Psoas muscle (tissue), 7 donors: ENCODE measurements at regions not wholly inside any gene's neighbourhood (a gene's known extent, or its start where the extent isn't known, plus 50 kb on each side); places are given as distances from the start of the nearest gene placed in this dataset.

Source experiments
- ATAC-seq, 4 donors: fragments of 200-7000 bp; cut with Tn5 transposase; one replicate each; pipeline ENCODE4 v1.9.1; 2020; ENCODE audit warnings: moderate library complexity in 3 of 4, mild to moderate bottlenecking in 2 of 4
- DNase-seq, 2 donors: peaks; one replicate each; pipeline ENCODE4 v3.0.0-alpha.2; 2020
- H3K27ac ChIP-seq: fragments of 200-600 bp; one replicate; pipeline ENCODE4 v1.8.0; 2022
- H3K27me3 ChIP-seq, 3 donors: fragments of 200-600 bp in 1 of 3; one replicate each; pipeline versions ENCODE4 v1.6.1 to v1.8.0; 2013 to 2022; ENCODE audit warnings: low read length in 2 of 3, mild to moderate bottlenecking in 2 of 3, moderate library complexity in 1 of 3; ENCODE audit not compliant: insufficient read depth in 3 of 3
- H3K36me3 ChIP-seq, 2 donors: fragments of 200-600 bp in 1 of 2; one replicate each; pipeline versions ENCODE4 v1.6.1 to v1.8.0; 2013 to 2022; ENCODE audit warnings: low read depth in 1 of 2, mild to moderate bottlenecking in 1 of 2, moderate library complexity in 1 of 2; ENCODE audit not compliant: insufficient read depth in 1 of 2
- H3K4me1 ChIP-seq: fragments of 200-600 bp; one replicate; pipeline ENCODE4 v1.8.0; 2022
- H3K4me3 ChIP-seq: fragments of 200-600 bp; one replicate; pipeline ENCODE4 v1.8.0; 2022; ENCODE audit warnings: mild to moderate bottlenecking
- H3K9me3 ChIP-seq: fragments of 200-600 bp; one replicate; pipeline ENCODE4 v1.8.0; 2022
- CTCF ChIP-seq: fragments of 200-600 bp; IDR thresholded peaks from one replicate; pipeline ENCODE4 v1.8.0; 2022; ENCODE audit warnings: antibody characterized with exemption
- WGBS, 3 donors: extraction: QIAGEN DNeasy Blood & Tissue Kit; methylation state at CpG; one replicate each; pipeline versions ENCODE4 v1.1.6 to v1.1.7; 2013; 5-methylcytosine and 5-hydroxymethylcytosine counted together
- intact Hi-C, 2 donors: fragments of 100-400 bp; cut with DNase I; formaldehyde crosslinking; loops; one replicate each; pipeline versions ENCODE4 v1.11.0 to v1.14.2; 2022
- donor health status: healthy with polysubstance abuse.
- donor health status: DM: no; HTN: no; CAD: no; lungs with moderate emphysema.
- donor health status: Bipolar disorder and iron deficiency.
- donor health status: healthy.
- donor health status: DM: yes; HTN: yes; CAD: no.
- donor health status: DM: no; HTN: no; CAD: no.
- donor health status: DM: yes; HTN: yes; CAD: no.

GRCh38 chr6:56851074-56851473, 103.8 kb upstream of the BEND6 start:
- ATAC-seq (peak in 3 of 4 donors; percentile 15 to 21 (median 19)), DNase-seq (no peak)
- peaks cover 18% of the 10 kb centered on the region for H3K4me1 ChIP-seq
- WGBS, 3 donors = 29 to 38% (median 35%) methylated on average over 9 of the region's 9 CpGs
- H3K27ac ChIP-seq = peak overlapping the region; percentile 34
- intact Hi-C loops = loop anchor here (5.0 kb wide), 3 partner anchors 144 to 214 kb away; partner anchors contain the start of gene DST (in 1 of the 2)
- no peaks in the 10 kb centered on the region for H3K27me3 ChIP-seq
- H3K4me3 ChIP-seq = peak overlapping the region; percentile 63
- no peaks in the 10 kb centered on the region for H3K36me3 ChIP-seq
- TF ChIP-seq CTCF = no peak
- no peaks in the 10 kb centered on the region for H3K9me3 ChIP-seq

- H3K4me3 ChIP-seq = peak overlapping the region; percentile 63
- H3K9me3 ChIP-seq = no peaks in the 10 kb centered on the region
- H3K4me1 ChIP-seq = peaks cover 18% of the 10 kb centered on the region
- H3K27ac ChIP-seq = no peak overlapping the region
- DNase-seq (no peak), ATAC-seq (peak in 1 of 4 donors; percentile 49)
- H3K27me3 ChIP-seq = no peaks in the 10 kb centered on the region
- WGBS, 3 donors = 22 to 48% (median 41%) methylated on average over 4 of the region's 4 CpGs
- no peak for TF ChIP-seq CTCF
- no peaks in the 10 kb centered on the region for H3K36me3 ChIP-seq
- intact Hi-C loops = loop anchor here (5.0 kb wide), 3 partner anchors 143 to 213 kb away; partner anchors contain the start of gene DST (in 1 of the 2)
Observed at GRCh38 chr6:56850626-56851025, 104.3 kb upstream of the BEND6 start.

- no peak overlapping the region for H3K4me3 ChIP-seq
- H3K4me1 ChIP-seq = peaks cover 20% of the 10 kb centered on the region
- H3K36me3 ChIP-seq = no peaks in the 10 kb centered on the region
- WGBS, 3 donors = 84 to 91% (median 84%) methylated on average over 4 of the region's 4 CpGs
- intact Hi-C loops = loop anchor here (5.0 kb wide), 4 partner anchors 133 to 213 kb away; partner anchors contain the start of gene DST (in 1 of the 2)
- H3K27me3 ChIP-seq = no peaks in the 10 kb centered on the region
- no peak overlapping the region for H3K27ac ChIP-seq
- H3K9me3 ChIP-seq = no peaks in the 10 kb centered on the region
- DNase-seq (no peak), ATAC-seq (no peak)
- no peak for TF ChIP-seq CTCF
Observed at GRCh38 chr6:56849896-56850295, 105.0 kb upstream of the BEND6 start.

GRCh38 chr6:56848105-56848504, 106.8 kb upstream of the BEND6 start:
- DNase-seq (no peak), ATAC-seq (no peak)
- no peak overlapping the region for H3K27ac ChIP-seq
- H3K27me3 ChIP-seq = no peaks in the 10 kb centered on the region
- intact Hi-C loops = loop anchor here in 1 of 2 donors (5.0 kb wide), 1 partner anchor 131 kb away; no protein-coding TSS in a partner anchor
- TF ChIP-seq CTCF = no peak
- H3K4me1 ChIP-seq = peaks cover 21% of the 10 kb centered on the region
- H3K36me3 ChIP-seq = no peaks in the 10 kb centered on the region
- H3K4me3 ChIP-seq = no peak overlapping the region
- H3K9me3 ChIP-seq = no peaks in the 10 kb centered on the region

- DNase-seq (no peak), ATAC-seq (no peak)
- Histone ChIP-seq H3K4me3 (no peak overlapping the region), H3K27me3 (no peaks in the 10 kb centered on the region), H3K9me3 (no peaks in the 10 kb centered on the region), H3K36me3 (no peaks in the 10 kb centered on the region), H3K4me1 (peaks cover 12% of the 10 kb centered on the region), H3K27ac (peak overlapping the region; percentile 98)
- TF ChIP-seq CTCF = no peak
- 62 to 75% (median 65%) methylated on average over 3 of the region's 3 CpGs for WGBS, 3 donors
- intact Hi-C loops = loop anchor here in 1 of 2 donors (5.0 kb wide), 1 partner anchor 128 kb away; no protein-coding TSS in a partner anchor
Observed at GRCh38 chr6:56845032-56845431, 109.9 kb upstream of the BEND6 start.
